Vagina (tissue), 2 donors: ENCODE measurements at regions not wholly inside any gene's neighbourhood (a gene's known extent, or its start where the extent isn't known, plus 50 kb on each side); places are given as distances from the start of the nearest gene placed in this dataset.

Experiments
- CTCF ChIP-seq, 3 experiments: fragments of 450-650 bp in 2 of 3; fragments of 200-600 bp in 1 of 3; sonication (generic) in 1 of 3; IDR thresholded peaks; one replicate each; pipeline ENCODE4 v1.5.1; 2017 to 2019; ENCODE audit warnings: antibody characterized with exemption in 3 of 3, mild to moderate bottlenecking in 2 of 3, moderate library complexity in 2 of 3
- POLR2AphosphoS5 ChIP-seq, 2 donors: sonication (generic); formaldehyde crosslinking; IDR thresholded peaks; one replicate each; pipeline ENCODE4 v1.9.0; 2017; ENCODE audit warnings: antibody characterized with exemption in 2 of 2, mild to moderate bottlenecking in 2 of 2, low read depth in 1 of 2; ENCODE audit not compliant: insufficient read depth in 1 of 2

DNA sequence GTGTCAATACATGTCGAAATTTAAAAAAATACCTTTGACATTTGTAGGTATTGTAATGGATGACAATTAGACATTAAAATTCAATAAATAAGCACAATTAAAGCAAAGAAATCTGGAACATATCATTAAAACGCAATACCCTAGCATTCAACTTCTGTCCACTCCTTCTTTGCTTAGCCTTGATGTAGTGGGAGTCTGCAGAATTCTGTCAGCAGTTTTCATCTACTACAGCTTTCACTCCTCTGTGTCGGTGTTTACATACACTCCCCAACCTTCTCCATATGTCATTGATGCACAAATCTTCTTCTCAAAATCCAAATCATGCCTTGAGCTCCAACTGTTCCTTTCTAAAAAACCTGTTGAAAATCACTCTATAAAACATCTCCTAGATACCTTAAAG, 1380.6 kb downstream of the DSC3 start:
- TF ChIP-seq POLR2AphosphoS5 (IDR thresholded peaks at IDR 0.05; ENCODE audit: insufficient read depth in 1 of 2, low read depth in 1 of 2) (no peak), CTCF (IDR thresholded peaks at IDR 0.05) (no peak)
